Midbrain (tissue), 1 donor: ENCODE measurements at regions not wholly inside any gene's neighbourhood (a gene's known extent, or its start where the extent isn't known, plus 50 kb on each side); places are given as distances from the start of the nearest gene placed in this dataset.
A peak's percentile ranks its signal among the peaks of the same experiment; 100 is the strongest.

Source experiments
- DNase-seq: peaks from one replicate; lab custom pipeline; 2025; lab: John Stamatoyannopoulos, UW

DNA sequence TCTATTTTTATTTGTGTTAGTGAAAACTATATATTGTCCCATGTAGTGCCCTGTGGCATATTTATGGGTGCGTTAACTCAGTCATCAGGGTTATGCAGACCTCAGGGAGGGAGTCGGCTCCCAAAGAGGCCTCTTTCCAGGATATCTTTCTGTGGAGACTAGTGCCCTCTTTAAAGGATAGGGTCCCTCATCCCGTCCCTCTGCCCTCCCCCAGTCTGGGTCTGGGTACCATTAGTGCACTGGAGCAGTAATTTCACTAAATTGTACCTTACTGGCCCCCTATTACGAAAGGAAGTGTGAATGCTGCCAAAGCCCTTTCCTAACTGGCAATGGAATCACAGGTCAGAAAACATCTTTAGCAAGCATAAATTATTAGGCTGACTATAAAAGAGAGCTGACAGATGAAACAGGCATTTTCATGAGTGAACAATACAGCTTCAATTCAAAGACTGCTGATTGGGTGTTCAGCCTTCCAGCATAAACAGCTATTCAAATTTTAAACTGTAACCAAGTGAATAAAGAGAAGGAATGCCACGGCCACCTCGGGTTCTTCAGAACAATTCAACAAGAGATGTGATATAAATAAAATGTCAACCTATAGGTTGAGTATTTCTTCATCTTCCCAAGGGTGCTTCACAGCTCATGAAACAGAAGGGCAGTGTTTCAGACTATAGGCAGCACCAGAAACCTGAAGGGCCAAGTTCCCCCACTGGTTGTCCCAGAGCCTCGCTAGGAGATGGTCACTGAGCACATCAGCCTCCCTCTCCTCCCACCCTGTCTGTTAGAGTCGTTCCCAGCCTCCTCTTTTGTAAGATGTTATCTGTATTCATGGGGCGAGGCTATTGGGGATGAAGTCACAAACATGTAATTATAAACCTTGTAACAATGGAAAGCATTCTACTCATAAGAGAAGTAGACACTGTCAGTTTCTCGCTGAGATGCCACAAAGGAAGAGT is 318.7 kb downstream of the TMEM161B start:
- peak; percentile 69 for DNase-seq

DNA sequence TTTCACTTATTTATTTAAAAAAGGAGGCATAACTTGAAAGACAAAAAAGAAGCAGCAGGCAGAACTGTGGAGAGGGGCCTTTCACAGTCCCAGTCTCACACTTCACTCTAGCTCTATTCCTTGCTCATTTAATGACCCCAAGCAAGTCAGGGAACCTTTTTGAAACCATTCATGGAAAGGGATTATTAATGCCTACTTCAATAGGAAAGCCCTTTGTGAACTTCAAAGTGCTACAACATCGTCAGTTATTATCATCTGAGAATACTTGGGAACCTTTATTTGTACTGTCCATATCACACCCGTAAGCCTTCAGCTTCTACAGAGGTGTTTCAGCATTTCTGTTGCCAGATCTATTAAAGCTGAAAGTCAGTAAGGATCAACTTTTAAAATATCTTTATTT is 320.2 kb downstream of the TMEM161B start:
- no peak for DNase-seq

DNA sequence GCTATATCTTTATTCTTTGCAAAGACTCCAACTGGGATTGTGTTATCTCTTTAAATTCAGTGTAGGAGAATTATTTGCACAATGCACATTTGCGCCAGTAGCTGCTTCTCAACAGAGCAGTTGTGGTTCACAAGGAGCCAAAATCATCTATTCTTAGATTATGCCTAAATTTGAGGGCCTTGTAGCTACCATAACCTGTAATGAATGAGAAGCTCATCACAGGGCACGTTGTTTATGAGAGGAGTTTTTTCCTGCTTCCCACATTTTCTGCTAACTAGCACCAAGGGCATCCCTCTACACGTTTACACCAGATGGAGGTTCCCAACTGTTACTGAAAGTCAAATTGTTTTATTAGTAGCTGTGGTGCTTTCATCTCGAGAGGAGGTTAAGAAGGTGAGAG is 322.4 kb downstream of the TMEM161B start:
- DNase-seq, result no peak

DNA sequence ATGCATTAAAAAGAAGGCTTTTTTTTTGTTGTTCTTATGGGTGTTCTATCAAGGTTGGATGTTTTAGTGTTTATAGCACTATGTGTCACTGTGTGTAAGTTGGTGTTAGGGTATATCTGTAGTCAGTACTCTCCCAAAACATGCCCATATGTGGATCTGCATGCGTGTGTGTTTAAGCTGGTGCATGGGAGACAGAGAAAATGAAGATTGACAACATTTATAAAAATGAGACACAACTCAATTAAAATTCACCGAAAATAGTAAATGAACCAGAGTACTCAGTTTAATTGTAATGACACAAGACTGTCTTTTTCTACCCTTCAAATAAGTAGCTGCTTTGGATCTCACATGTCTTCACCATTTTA is 323.4 kb downstream of the TMEM161B start:
- no peak for DNase-seq

DNA sequence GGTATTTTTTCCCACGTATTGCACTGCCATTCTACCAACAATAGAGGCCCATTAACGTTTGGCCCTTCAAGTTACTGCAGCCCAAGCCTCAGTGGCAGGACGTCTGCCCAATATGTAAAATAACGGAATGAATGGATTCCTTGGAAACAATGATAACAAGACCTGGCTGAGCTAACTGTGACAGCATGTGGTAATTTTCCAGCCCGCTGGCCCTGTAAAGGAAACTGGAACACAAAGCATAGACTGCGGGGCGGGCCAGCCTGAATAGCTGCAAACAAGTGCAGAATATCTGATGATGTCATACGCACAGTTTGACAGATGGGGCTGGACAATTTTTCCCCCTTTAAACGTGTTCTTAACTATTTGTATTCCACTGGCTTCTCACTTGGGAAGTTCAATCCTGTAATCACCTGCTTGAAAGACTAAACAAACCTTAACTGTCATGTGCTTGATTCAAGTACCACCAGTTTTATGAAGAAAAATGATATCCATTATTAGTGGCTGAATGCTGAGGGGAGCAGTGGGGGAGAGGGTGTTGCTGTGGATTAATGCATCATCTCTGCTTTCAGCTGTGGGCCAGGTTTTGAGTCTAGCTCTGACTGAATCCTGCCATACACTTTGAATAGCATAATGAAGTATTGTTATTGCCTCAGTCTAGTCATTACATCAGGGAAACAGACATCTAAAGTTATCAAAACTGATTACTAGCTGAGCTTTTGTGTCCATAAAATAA is 323.9 kb downstream of the TMEM161B start:
- DNase-seq, result peak; percentile 86

DNA sequence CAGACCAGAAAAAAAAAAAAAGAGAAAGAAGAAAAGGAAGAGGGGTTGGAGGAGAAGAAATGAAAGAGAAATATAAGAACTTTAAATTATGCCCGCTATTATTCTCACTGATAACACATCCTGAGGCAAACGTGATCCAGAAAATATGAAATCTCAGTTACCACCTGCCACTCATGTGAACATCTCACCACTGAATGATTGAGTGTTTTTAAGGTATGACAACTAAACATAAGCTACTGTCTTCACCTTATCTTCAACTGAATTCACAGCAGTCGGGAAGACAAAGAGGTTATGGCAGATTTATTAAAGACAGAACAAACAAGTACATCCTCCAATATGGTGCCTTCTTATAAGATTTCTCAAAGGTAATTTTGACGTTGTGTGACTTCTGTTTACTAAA is 327.9 kb downstream of the TMEM161B start:
- DNase-seq, result no peak

DNA sequence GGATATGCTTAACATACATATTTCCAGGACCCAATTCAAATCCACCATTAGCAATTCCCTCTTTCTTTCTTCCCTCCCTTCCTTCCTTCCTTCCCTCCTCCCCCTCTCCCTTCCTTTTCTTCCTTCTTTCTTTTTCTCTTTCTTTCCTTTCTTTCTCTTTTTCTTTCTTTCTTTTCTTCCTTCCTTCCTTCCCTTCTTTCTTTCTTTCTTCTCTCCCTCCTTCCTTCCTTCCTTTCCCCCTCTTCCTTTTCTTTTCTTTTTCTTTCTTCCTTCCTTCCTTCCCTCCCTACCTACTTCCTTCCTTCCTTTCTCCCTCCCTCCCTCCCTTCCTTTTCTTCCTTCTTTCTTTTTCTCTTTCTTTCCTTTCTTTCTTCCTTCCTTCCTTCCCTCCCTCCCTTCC is 332.0 kb downstream of the TMEM161B start:
- no peak for DNase-seq

DNA sequence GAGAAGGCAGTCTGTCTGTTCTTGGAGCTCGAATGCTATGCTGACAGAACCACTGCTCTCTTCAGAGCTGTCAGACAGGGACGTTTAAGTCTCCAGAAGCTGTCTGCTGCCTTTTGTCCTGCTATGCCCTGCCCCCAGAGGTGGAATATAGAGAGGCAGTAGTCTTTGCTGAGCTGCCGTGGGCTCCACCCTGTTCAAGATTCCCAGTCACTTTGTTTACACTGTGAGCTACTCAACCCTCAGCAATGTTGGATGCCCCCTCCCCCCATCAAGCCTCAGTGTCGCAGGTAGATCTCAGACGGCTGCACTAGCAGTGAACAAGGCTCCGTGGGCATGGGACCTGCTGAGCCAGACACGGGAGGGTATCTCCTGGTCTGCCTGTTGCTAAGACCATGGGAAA is 344.2 kb downstream of the TMEM161B start:
- no peak for DNase-seq

DNA sequence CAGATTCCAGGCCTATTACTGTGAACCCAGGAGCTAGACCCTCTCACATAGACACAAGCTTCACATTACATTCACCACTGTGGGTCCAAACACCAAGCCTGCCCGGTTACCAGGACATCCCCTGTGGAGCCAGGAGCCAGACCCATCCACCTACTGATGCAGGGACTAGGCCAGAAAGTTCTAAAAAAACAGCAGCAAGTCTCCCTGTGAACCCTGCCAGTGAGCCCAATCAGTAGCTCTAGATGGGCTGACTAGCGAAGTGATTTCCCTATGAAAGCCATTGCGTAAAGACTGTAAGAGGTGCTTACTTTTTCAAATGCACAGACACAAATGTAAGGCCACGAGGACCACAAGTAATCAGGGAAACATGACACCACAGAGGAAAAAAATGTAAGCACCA is 352.3 kb downstream of the TMEM161B start:
- DNase-seq, result no peak

DNA sequence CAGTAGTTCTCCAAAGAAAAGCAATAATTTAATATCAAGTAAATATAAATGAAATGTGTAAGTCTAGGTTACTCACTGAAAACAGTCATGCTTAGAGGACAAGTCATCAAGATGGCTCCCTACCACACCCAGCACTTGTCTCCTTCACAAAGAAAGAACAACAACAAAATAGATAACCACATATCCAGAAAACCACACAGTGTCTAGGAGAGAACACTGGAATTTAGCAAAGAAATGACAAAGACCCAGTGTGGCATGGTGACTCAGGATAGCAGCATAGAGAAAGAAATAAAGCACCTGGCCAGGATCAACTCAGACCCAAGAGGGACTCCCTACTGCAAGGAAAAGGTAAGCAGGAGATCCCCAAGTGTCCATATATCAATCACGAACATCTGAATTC is 356.2 kb downstream of the TMEM161B start:
- DNase-seq, result no peak

DNA sequence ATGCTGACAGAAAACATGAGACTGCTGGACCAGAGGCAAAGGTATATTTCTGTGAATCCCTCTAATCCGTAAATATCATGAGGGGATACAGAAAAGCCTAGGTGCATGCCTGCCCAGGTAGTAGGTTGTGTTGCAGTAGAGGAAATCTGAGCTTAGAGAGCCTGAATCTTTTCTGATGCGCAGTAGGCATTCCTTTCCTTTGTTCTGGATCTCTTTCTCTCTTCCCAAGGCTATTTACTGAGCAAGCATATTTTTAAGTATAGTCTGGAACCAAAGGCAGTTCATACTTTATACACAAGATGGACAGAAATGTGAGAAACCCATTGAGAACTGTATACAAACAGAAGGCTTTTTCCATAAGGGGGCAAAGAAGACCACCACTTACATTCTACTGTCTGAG is 359.3 kb downstream of the TMEM161B start:
- DNase-seq, result no peak

DNA sequence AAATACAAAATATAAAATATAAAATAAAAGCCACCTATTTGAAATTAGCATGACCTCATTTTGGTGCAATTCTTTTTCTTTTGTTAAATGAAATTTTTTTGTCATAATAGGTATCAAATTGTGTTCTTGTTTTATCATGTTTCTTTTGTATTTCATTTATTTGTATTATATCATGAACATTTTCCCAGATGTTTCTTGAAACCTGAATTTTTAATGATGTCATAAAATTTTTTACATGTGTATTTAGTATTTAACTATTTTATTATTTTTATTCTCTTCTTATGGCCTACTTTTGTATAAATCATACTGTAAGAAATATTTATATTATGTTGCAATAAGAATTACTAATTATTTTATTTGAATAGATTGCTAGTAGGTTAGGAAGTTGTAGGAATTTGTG is 361.7 kb downstream of the TMEM161B start:
- DNase-seq, result no peak

DNA sequence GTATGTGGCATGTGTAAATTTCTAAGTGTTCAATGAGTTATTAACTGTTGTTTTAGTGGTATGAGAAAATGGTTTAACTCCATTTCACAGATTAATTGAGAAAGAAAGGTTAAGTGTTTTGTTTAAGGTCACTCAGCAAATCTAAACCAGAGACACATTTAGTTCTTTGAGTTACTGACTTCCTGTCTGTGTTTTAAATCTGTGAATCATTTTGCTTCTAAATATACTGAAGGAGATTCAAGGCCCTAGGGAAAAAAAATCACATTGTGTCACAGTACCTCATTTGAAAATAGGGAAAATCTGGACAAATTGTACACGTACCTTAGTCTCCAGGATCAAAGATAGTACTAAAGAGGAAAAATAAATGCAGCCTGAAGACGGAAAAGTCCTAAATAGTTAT is 368.2 kb downstream of the TMEM161B start:
- no peak for DNase-seq

DNA sequence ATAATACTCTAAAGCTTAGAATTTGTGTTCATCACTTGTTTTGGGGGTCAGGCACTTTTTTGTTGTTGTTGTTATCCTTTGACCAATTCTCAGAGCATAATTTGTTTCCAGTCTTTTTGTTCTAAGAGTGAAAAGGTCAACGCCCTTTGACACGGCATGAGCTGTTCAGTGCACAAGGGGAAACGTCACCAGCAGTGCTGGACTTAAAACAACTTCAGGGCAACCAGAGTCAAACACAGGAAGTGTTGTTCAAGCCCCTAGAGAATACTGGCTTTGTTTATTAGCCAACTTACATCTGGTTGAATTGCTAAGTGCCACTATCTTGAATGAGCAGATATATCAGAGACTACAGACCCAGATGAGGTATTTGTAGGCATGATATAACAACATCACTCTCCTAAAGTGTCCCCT is 368.9 kb downstream of the TMEM161B start:
- peak; percentile 81 for DNase-seq

DNA sequence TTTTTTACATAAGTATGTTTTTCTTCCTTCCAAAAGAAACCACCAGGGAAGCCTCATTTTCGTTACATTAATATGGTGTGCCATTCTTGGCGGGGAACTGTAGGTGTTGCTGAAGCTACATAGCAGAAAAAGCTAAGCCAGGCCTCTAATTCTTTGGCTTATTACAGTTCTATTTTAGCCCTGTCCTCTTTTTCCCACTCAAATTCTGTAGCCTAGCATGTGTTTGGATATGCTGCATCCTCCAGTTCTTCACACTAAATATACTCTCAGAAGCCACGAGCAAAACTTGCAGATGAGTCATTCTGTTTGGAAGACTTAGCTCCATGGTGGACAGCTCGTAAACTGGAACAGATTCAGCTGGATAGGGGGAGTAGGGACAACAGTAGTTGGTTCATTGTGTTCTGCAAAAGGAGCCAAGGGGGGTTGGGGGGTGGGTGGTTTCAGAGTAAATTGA is 369.4 kb downstream of the TMEM161B start:
- DNase-seq, result peak; percentile 81

DNA sequence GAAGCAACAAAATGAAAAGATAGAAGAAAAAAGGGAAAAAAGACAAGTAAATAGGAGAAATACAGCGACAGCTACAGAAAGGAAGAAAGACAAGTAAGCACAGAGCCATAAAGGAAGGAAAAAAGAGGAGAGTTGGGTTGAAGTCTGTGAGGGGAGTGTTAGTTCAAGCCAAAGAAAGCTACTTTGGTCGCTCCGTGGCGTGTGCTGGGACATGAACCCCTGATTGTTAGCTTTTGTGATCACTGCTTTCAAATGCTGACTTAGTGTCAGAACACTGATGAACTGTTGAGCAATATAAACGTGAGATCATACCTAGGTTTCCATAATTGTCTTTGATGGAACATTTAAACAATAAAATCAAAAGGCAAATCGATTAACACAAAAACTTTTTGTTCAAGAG is 370.1 kb downstream of the TMEM161B start:
- no peak for DNase-seq

DNA sequence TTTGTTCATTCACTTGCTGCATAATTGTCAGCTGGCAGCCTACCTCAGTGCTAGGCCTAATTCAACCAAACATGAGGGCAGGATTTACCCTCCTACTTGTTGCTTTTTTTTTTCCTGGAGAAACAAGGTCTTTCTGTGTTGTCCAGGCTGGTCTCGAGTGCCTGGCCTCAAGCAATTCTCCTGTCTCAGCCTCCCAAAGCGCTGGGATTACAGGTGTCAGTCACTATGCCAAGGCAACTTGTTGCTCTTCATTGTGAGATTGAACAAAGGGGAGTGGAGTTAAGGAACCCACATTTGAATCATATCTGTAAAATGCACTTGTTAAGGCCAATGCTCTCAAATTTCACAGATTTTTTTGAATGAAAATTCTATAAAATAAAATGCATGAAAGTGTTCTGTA is 380.5 kb downstream of the TMEM161B start:
- no peak for DNase-seq

DNA sequence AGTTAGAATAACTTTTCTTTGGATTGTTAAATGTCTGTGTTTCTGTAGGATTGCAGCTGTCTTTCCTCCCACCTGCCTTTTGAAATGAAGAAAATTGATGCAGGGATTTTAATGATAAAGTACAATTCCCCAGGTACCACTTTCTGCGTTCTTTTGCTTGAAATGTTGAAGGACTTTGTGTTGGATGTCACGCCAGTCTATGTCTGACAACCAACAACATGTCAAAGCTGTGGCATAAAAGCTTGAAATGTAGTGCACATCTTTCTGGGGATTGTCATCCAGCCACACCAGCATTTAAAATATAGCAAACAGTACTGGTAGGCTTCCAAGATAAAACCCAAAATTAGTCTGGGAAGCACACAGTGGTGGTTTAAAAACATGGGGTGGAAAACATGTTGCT is 381.4 kb downstream of the TMEM161B start:
- DNase-seq, result no peak

DNA sequence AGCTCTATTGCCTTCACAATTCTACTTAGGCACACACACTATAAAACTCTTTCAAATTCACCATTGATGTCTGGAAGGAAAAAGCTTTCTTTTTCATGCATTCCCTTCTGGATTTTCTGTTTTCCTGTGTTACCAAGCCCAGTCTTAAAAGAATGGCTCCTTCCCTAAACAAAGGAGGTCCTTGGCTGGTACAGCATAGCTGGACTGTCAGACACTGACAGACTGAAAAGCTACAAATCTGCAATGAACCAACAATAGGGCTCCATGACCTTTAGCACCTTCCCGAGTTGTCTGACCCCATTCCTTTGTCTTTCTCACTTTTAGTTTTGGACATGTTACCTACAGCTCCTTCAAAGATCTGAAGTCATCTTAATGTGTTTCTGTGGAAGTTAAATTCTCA is 382.5 kb downstream of the TMEM161B start:
- DNase-seq, result peak; percentile 11

DNA sequence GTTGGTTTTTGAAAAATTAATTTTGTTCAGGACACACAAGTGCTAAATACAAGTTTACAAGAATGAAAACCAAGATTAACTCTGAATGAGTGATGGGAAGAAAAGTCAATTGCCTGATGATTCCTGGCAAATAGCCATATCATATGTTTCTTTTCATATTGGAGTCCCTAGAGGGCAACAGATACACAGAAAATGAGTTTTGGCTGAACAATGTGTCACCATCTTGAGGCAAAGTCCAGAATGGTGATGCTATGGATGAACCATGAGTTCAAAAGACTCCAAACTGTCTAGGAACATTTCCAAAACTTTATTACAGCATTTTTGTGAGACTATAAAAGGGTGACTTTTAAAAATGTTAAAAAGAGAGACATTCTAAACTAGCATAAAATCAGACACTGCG is 382.9 kb downstream of the TMEM161B start:
- DNase-seq, result no peak

DNA sequence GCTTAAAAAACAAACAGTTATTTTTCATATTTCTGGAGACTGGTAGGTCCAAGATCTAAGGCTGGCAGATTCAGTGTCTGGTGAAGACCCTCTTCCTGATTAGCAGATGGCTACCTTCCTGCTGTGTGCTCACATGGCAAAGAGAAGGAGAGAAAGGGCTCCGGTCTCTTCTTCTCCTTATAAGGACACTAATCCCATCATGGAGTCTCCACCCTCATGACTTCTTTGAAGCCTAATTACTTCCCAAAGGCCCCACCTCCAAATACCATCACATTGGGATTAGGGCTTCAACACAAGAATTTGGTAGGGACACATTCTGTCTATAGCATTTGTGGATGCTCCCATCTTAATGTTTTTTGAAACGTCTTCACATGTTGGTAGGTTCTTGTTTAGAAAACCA is 391.1 kb downstream of the TMEM161B start:
- no peak for DNase-seq

DNA sequence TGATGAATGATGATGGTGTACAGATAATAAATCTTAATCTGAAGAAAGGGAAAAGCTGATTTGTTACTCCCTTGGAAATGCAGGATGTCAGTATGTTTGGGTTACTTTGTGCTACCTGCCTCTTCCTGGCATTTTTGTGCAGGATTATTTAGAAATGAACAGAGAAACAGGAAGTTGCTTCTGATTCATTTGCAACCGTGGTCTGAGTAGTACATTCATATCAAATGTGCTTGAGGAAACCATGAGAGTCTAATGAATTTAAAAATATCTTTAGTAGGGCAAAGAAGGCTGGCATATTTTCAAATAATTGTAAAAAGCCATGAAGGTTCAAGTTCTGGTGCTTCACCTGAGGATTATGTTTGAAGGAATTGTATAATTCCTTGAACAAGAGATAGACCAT is 391.6 kb downstream of the TMEM161B start:
- no peak for DNase-seq

DNA sequence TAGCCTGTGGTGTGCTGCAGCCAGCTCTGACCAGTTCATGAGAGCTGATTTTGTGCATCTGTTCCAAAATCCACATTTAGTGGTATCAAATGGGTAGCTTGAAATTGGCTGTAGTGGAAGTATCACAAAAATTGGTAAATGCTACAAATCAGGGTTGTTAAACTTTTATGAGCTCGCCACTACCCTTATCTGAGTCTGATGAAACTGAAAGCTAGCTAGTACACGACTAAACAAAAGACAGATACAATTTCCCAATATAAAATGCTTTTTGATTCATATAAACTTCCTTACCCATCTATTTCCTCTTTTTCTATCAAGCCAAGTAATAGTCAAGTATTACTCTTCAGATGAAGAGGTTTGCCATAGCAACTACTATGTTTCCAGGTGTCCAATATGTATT is 392.0 kb downstream of the TMEM161B start:
- DNase-seq, result no peak
